ENCODE measurements at regions not wholly inside any gene's neighbourhood (a gene's known extent, or its start where the extent isn't known, plus 50 kb on each side); places are given as distances from the start of the nearest gene placed in this dataset.
A peak's percentile ranks its signal among the peaks of the same experiment; 100 is the strongest.
"Not testable (repeated sequence)": the region's sequence is repeated elsewhere in the genome, so short reads cannot be mapped to it uniquely, and the experiment has no call there.

DNA sequence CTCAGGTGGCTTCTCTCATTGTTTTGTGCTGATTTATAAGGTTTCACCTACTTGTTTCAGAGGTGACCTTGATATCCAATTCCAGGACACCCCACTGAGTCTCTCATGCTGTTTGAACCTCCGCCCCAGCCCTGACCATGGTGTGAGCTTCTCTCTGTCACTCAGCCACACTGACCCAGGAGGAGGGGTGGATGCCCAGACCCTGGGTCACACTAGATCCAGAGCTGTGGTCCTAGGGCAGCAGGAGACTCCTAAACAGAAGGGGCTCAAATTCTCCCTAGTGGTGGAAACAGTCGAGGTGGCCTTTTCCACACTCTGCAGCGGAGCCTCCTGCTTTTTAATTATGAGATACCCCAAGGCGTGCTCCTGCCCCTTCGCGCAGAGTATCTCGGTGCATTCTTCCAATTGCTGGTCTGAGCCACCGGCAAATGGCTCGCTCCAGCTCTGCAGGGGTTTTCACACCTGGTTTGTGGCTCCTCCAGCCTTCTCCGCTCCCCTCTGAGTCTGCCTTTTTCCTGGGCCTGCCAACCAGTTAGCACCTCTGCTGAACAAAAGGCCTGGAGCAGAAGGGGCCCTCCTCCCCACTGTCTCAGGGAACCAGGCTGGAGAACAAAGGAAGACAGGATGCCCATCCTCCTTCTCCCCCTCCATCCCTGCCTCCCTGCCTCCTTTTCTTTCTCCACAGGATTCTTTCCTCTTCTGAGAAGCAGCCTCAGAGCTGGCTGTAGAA is 147.3 kb upstream of the SPRED2 start:
- Mint-ChIP-seq H3K9me3 (ENCODE audit: low read depth) (no peaks in the 10 kb centered on the region), H3K4me1 (ENCODE audit: low read depth) (peaks cover 2% of the 10 kb centered on the region), H3K27me3 (peaks cover 13% of the 10 kb centered on the region), H3K27ac (no peak overlapping the region), H3K36me3 (ENCODE audit: insufficient read depth) (no peaks in the 10 kb centered on the region), H3K4me3 (ENCODE audit: low read depth) (no peak overlapping the region)
- no peak for DNase-seq (ENCODE audit: low spot score, unreplicated experiment)
- TF ChIP-seq, protein P1, sequence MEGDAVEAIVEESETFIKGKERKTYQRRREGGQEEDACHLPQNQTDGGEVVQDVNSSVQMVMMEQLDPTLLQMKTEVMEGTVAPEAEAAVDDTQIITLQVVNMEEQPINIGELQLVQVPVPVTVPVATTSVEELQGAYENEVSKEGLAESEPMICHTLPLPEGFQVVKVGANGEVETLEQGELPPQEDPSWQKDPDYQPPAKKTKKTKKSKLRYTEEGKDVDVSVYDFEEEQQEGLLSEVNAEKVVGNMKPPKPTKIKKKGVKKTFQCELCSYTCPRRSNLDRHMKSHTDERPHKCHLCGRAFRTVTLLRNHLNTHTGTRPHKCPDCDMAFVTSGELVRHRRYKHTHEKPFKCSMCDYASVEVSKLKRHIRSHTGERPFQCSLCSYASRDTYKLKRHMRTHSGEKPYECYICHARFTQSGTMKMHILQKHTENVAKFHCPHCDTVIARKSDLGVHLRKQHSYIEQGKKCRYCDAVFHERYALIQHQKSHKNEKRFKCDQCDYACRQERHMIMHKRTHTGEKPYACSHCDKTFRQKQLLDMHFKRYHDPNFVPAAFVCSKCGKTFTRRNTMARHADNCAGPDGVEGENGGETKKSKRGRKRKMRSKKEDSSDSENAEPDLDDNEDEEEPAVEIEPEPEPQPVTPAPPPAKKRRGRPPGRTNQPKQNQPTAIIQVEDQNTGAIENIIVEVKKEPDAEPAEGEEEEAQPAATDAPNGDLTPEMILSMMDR (IDR thresholded peaks at IDR 0.05; ENCODE audit: unreplicated experiment): no peak

DNA sequence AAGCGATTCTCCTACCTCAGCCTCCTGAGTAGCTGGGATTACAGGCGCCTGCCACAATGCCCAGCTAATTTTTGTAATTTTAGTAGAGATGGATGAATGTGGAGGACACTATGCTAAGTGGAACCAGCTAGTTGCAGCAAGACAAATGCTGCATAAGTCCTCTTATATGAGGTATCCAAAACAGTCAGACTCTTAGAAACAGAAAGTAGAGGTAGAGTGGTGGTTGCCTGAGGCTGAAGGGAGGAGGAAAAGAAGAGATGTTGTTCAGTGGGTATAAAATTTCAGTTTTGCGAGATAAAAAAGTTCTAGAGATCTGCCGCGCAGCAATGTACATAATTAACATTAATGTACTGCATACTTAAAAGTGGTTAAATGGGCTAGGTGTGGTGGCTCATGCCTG is 145.3 kb upstream of the SPRED2 start:
- Mint-ChIP-seq H3K27me3 (peaks cover 10% of the 10 kb centered on the region), H3K27ac (peak overlapping the region; percentile 30), H3K36me3 (ENCODE audit: insufficient read depth) (no peaks in the 10 kb centered on the region), H3K4me3 (ENCODE audit: low read depth) (no peak overlapping the region), H3K9me3 (ENCODE audit: low read depth) (no peaks in the 10 kb centered on the region), H3K4me1 (ENCODE audit: low read depth) (peaks cover 2% of the 10 kb centered on the region)
- DNase-seq (ENCODE audit: low spot score, unreplicated experiment): no peak
- TF ChIP-seq, protein P1 (IDR thresholded peaks at IDR 0.05; ENCODE audit: unreplicated experiment): no peak

DNA sequence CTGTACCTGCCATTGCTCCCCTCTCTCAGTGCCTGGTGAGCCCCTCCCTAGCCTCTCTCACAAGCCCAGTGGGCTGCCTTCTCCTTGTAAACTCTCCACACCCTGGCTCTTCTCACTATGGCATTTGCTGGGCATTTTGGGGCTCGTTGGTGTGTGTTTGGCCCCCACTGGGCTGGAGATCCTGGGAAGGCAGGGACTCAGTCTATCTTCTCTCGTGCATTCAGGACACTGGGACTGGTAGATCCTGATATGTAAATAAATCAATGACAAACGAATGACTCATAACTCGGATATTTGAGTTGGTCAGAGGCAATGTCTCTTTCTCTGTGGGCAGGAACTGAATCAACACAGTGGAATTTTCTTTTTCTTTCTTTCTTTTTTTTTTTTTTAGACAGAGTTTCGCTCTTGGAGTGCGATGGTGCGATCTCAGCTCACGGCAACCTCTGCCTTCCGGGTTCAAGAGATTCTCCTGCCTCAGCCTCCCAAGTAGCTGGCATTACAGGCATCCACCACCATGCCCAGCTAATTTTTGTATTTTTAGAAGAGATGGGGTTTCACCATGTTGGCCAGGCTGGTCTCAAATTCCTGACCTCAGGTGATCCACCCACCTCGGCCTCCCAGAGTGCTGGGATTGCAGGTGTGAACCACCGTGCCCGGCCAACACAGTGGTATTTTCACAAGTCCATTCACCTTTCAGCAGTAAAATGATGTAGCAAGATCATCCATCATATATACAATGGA is 144.6 kb upstream of the SPRED2 start:
- H3K4me3 Mint-ChIP-seq (ENCODE audit: low read depth): no peak overlapping the region
- no peak for DNase-seq (ENCODE audit: low spot score, unreplicated experiment)
- H3K27me3 Mint-ChIP-seq: peaks cover 10% of the 10 kb centered on the region
- H3K9me3 Mint-ChIP-seq (ENCODE audit: low read depth): no peaks in the 10 kb centered on the region
- H3K36me3 Mint-ChIP-seq (ENCODE audit: insufficient read depth): no peaks in the 10 kb centered on the region
- peak overlapping the region; percentile 8 for H3K27ac Mint-ChIP-seq
- TF ChIP-seq, protein P1 (IDR thresholded peaks at IDR 0.05; ENCODE audit: unreplicated experiment): no peak
- peaks cover 2% of the 10 kb centered on the region for H3K4me1 Mint-ChIP-seq (ENCODE audit: low read depth)

GRCh38 chr2:65576278-65576677 is 143.9 kb upstream of the SPRED2 start:
- DNase-seq (ENCODE audit: low spot score, unreplicated experiment): no peak
- Mint-ChIP-seq H3K36me3 (ENCODE audit: insufficient read depth) (no peaks in the 10 kb centered on the region), H3K4me3 (ENCODE audit: low read depth) (no peak overlapping the region), H3K27ac (no peak overlapping the region), H3K27me3 (peaks cover 10% of the 10 kb centered on the region), H3K9me3 (ENCODE audit: low read depth) (no peaks in the 10 kb centered on the region), H3K4me1 (ENCODE audit: low read depth) (peaks cover 2% of the 10 kb centered on the region)
- TF ChIP-seq, protein P1 (IDR thresholded peaks at IDR 0.05; ENCODE audit: unreplicated experiment): no peak

DNA sequence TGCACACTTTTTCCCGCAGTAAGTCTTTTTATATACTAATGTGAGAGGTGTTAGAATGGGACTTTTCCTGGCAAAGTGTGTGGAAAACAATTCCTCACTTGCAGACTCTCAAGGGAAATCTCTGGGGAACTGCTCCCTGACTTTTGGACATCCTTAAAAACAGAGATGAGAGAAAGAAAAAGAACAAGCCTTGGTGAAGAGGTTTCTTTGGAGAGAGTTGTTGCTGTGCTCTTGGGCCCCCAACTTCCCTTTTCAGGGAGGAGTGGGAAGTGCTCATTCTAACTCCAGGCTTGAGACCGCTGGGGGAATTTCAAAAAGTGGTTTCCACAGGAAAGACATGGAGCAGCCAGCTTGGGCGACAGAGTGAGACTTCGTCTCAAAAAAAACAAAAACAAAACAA is 142.6 kb upstream of the SPRED2 start:
- no peak overlapping the region for H3K27ac Mint-ChIP-seq
- DNase-seq (ENCODE audit: low spot score, unreplicated experiment): no peak

GRCh38 chr2:65568656-65569440 is 136.4 kb upstream of the SPRED2 start:
- not testable (repeated sequence) for H3K9me3 Mint-ChIP-seq (ENCODE audit: low read depth); H3K36me3 Mint-ChIP-seq (ENCODE audit: insufficient read depth); H3K4me1 Mint-ChIP-seq (ENCODE audit: low read depth); DNase-seq (ENCODE audit: low spot score, unreplicated experiment); H3K4me3 Mint-ChIP-seq (ENCODE audit: low read depth)
- Mint-ChIP-seq H3K27me3 (peaks cover 25% of the 10 kb centered on the region), H3K27ac (peak overlapping the region; percentile 31)

More for the DNA sequence above, 142.6 kb upstream of the SPRED2 start:
- H3K36me3 Mint-ChIP-seq (ENCODE audit: insufficient read depth): no peaks in the 10 kb centered on the region
- H3K9me3 Mint-ChIP-seq (ENCODE audit: low read depth): no peaks in the 10 kb centered on the region
- H3K4me3 Mint-ChIP-seq (ENCODE audit: low read depth): no peak overlapping the region
- peaks cover 2% of the 10 kb centered on the region for H3K4me1 Mint-ChIP-seq (ENCODE audit: low read depth)
- H3K27me3 Mint-ChIP-seq: peaks cover 7% of the 10 kb centered on the region
- TF ChIP-seq, protein P1 (IDR thresholded peaks at IDR 0.05; ENCODE audit: unreplicated experiment): no peak
